M059J (cell line): ENCODE measurements at regions not wholly inside any gene's neighbourhood (a gene's known extent, or its start where the extent isn't known, plus 50 kb on each side); places are given as distances from the start of the nearest gene placed in this dataset.
A peak's percentile ranks its signal among the peaks of the same experiment; 100 is the strongest.
"Not testable (repeated sequence)": the region's sequence is repeated elsewhere in the genome, so short reads cannot be mapped to it uniquely, and the experiment has no call there.

Source experiments
- DNase-seq: peaks from one replicate; pipeline ENCODE4 v3.0.0-alpha.2; 2012; ENCODE audit warnings: low read depth

DNA sequence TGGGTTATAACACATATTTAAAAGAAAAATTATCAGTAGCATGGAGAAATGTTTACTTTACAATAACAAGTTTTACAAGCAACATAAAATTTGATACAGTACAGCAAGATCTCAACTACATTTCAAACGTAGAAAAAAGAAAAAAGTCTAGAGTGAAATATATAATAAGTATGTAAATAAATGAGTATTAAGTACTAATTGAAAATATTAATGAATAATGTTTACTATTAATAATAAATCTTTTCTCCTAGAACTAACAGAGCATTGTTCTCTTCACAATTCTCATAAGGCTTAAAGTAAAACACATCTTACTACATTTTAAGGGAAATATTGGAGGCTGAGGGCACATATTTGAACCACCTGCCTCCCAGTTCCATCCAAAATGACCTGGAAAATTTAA, 72.1 kb downstream of the TMEM212 start:
- no peak for DNase-seq

DNA sequence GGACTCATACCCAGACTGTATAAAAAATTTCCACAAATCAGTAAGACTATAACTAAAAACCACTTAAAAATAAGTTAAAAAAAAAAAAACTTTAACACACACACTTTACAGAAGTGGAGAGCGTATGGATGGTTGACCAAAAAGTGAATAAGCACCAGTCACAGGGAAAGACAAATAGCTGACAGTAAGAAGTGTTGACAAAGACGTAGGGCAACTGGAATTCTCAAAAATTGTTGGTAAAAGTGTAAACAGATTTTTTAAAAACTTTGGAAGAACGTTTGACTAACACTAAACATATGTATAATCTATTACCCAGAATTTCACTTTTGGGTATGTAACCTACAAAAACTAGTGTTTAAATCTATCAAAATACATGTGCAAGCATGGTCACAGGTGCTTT, 73.7 kb downstream of the TMEM212 start:
- no peak for DNase-seq

DNA sequence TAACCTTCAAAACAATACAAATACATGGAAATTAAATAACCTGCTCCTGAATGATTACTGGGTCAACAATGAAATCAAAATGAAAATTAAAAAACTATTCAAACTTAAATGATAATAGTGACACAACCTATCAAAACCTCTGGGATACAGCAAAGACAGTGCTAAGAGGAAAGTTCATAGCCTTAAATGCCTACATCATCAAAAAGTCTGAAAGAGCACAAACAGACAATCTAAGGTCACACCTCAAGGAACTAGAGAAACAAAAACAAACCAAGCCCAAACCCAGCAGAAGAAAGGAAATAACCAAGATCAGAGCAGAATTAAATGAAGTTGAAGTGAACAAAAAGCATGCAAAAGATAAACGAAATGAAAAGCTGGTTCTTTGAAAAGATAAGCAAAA, 79.5 kb downstream of the TMEM212 start:
- not testable (repeated sequence) for DNase-seq

DNA sequence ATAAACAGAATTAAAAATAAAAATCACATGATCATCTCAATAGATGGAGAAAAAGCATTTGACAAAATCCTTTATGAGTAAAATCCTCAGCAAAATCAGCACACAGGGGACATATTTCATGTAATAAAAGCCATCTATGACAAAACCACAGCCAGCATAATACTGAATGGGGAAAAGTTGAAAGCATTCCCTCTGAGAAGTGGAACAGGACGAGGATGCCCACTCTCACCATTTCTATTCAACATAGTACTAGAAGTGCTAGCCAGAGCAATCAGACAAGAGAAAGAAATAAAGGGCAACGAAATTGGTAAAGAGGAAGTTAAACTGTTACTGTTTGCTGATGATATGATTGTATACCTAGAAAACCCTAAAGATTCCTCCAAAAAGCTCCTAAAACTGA, 80.5 kb downstream of the TMEM212 start:
- DNase-seq = not testable (repeated sequence)

DNA sequence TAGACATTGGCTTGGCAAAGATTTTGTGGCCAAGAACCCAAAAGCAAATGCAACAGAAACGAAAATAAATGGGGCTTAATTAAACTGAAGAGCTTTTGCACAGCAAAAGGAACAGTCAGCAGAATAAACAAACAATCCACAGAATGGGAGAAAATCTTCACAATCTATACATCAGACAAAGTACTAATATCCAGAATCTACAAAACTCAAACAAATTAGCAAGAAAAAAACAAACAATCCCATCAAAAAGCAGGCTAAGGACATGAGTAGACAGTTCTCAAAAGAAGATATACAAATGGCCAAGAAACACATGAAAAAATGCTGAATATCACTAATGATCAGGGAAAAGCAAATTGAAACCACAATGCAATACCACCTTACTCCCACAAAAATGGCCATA, 81.7 kb downstream of the TMEM212 start:
- not testable (repeated sequence) for DNase-seq

DNA sequence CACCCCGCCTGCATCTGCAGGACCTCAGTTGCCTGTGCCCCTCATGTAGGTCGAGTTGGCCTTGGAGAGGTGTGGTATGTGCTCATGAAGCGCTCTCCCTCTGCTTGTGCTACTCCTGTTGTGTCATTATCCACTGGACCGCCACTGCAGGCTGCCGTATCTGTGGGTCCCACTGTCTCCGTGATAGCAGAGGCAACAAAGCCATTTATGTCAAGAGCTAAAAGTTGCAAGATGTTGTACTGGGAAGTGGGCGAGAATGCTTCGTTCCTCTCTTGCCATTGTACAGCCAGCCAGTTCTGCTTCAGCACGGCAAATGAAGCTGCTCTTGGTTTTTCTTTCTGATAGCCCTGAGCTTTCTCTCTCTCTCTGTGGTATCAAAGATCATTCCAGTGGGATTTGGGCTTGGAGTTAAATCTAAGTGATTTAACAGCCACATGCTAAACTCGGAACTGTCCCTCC, 89.0 kb downstream of the TMEM212 start:
- DNase-seq = no peak

DNA sequence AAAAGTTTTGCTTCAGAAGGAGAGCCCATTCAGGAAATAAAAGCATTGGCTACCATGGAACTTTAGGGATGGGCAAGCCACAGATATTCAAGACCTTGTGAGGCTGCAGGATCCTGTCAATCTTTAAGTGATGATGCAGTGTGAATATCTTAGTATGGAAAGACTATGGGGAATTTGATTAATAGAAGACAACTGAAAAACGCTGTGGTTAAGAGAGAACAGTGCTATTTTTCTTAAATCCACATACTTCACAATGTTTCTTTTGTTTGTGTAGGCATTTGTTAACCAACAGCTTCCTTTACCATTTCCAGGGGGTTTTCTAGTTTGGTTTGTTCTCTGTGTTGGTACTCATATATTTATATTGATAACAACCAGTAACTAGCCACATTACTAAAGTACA, 90.3 kb downstream of the TMEM212 start:
- DNase-seq = no peak

DNA sequence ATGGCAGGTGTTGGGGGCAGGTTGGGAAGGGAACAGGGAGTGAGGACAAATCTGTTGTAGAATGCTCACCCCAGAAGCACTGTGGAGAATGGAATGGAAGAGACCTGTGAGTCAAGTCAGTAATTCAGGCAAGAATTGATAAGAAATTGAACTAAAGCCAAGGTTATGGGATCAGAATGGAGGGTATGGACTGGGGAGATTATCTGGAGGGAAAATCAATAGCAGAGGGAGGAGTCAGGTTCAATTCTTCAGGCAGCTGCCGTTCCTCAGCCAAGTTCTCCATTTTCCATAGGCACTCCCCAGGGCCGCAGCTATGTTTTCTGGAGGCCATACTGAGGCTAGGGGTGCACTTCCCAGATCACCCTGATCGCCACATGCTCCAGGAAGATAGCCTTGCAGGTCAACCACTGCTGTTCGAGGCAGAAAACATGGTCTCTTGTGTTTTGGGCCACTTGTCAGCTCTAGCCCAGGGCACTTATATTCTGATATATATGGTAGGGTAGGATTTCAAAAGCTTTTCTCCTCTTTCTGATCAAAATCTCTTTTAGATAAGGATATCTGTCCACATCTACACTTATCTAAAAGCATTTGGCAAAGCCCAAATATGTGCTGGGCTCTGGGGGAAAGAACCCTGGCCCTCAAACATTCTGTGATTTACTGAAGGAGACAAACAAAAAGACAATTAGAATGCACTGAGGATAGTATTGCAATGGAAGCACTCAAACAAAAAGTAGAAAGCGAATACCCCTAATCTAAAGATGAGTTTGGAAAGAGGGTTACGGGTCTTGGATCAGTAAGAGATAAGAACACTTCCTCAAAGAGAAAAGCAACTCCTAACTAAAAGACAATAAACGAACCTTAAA, 92.3 kb downstream of the TMEM212 start:
- DNase-seq = no peak

DNA sequence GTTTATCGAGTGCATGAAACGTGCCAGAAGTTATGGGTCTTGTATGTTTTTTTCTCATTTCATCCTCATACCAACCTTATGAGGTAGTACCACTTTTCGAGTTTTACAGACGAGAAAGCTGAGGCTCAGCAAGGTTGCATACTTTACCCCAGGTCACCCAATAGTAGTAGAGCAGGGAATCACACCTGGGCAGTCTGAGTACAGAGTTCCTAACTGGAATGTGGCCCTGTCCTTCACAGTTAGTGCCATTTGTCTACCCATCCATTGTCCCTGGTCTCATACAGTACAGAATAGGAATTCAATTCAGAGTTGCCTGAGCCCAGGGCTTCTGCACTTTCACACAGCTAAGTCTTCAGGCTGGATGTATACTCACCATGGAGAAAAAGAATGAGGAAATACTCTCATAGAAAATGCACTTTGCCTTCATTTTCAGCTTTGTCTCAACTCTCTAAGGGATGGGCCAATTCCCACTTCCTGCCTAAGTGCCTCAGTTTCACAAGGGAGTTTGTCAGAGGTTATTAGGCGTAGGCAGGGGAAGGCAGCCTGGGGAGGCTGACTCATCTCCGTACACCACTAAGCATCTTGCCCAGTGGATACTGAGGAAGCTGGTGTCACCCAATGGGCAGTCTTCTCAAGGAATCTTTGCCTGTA, 93.2 kb downstream of the TMEM212 start:
- DNase-seq = peak; percentile 81

DNA sequence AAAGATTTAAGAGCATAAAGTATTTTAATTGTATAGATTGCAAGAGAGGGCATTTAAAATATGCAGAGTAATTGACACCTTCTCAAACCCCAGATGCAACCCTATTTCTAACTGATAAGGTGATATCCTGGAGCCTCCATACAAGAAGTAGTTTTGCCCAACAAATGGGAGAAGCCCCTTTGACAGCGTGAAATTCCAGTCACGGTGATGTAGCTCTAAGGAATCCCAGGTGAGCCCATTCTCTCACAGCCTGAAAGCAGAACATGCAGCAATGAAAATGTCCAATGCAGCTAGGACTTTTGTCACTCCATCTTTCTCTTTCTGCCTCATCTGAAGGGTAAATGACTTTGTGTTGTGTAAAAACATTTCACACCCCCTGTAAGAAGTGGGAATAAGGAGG, 96.4 kb downstream of the TMEM212 start:
- DNase-seq = no peak

DNA sequence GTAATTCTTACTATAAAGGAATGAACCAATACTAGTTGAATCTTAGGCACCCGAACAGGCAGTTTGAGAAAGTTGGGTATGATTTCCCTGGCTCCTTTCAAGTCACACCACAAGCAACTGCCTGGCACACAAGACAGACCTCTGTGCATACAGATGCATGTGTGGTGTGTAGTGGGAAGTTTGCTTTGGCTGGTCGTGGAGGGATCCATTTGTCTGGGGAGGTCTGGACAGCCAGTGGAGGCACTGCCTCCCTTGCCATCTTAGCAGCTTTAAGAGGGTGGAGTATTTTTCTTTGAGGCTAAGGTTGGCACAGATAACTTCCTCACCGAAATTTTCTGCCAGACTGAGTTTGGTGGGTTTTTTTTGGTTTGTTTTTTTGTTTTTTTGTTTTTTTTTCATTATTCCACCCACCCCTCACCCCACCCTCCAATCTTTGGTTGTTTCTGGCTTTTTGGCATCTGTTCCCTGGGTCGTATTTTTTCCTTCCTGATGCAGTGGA, 97.1 kb downstream of the TMEM212 start:
- no peak for DNase-seq

DNA sequence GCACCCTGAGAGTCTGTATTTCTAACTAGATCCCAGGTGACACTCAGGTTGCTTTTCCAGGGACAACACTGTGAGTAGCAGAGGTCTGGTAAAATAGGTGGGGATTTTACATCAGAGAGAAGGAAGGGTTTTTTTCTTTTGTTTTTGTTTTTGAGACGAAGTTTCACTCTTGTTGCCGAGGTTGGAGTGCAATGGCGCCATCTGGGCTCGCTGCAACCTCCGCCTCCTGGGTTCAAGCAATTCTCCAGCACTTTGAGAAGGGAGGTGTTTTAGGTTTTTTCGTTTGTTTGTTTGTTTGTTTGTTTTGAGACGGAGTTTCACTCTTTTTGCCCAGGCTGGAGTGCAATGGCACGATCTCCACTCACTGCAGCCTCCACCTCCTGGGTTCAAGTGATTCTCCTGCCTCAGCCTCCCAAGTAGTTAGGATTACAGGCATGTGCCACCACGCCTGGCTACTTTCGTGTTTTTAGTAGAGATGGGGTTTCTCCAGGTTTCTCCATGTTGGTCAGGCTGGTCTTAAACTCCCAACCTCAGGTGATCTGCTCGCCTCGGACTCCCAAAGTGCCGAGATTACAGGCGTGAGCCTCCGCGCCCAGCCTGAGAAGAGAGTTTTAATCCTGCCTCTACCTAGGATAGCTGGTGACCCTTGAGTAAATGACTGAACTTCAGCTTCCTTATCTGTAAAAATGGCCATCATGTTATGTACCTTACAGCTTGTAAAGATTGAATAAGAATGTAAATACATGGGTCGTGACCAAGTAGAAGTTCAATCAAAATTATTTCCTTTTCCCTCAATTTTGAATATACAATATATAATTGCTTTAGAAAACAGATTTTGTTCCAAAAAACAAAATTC, 95.9 kb upstream of the FNDC3B start:
- no peak for DNase-seq

DNA sequence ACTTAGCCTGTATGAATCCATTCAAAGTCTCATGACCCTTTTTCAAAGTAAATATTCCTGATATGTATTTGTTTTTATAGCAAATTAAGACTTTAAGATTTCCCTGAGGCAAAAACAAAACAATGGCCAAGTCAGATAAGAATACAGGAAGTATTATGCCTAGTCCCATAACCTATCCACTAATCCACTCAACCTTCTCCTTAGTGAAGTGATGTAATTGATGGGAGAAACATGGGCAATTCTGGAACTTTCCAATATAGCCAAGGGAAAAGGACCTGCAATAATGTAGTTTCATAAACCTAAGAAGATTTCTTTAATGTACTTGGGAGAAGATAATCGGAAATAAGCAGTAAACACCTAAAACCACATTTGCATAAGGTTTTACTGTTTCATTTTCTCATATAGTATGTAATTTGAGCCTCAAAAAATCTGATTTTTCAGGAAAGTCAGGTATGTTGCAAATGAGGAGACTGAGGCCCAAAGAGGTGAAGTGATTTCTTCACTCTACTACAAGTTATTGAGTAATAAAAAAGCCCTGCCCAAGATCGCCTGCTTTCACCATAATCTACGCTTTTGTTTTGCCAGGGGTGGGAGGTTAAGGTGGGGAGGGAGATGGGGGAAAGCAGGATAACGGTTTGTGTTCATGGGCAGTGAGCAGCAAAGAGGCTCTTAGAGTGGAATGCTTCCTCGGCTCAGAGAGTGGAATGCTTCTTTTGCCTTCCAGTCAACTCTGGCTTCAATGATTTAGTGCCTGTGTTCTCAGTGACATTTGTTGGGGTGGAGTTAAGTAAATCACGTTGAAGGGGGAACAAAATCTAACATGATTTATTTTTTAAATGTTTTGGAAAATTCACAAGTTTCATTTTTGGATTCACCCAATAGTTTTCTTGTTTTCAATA, 95.0 kb upstream of the FNDC3B start:
- DNase-seq = peak; percentile 58

DNA sequence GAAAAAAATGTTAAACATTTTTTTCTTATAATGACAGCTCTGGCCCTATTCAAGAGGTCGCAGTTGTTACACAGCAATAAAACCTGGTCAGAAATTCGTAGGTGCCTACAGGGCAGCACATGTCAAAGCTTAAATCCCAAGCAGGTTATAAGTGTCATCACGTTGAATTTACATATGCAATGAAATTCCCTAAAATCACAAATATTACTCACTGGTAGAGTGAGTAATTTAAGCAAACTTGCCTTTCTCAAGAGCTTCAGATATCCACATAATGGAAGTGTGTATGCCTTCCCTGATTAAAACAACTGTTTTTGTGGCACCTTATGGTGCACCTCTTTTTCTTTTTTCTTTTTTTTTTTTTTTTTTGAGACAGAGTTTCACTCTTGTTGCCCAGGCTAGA, 90.7 kb upstream of the FNDC3B start:
- DNase-seq = no peak

DNA sequence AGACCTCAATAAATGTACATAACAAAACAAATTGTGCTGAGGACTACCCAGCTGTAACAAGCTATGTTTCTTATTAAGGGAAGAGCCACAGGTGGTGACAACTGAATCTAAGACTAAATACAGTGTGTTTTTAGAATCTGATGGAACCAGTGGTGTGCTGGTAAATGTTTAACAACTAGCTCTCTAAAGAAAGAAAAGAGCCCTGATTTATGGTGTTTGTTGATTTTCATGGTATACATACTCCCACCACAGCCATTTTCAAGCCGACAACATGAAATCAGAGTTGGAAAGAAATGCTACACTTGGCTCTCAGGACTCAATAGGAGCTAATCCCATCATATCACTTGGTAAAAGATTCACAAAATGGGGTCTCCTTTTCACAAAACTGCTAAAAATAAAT, 89.8 kb upstream of the FNDC3B start:
- DNase-seq = no peak

DNA sequence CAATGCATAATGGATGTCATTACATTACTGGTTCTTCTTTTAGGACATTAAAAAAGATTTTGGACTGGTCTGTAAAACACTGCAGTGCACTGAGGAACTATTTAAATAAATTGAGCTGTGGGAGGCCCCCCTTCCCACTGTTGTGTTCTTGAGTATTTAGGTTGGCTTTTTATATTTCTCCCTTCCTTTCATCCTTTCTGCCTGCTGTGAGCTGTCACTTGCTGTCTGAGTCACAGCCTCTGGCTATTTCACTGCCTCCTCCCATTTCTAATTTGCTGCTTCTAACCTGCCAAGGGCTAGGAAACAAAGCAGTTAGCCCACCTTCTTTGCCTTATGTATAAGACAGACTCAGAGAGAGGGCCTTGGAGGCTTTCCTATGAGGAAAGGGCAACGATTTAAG, 89.0 kb upstream of the FNDC3B start:
- DNase-seq = peak; percentile 65

DNA sequence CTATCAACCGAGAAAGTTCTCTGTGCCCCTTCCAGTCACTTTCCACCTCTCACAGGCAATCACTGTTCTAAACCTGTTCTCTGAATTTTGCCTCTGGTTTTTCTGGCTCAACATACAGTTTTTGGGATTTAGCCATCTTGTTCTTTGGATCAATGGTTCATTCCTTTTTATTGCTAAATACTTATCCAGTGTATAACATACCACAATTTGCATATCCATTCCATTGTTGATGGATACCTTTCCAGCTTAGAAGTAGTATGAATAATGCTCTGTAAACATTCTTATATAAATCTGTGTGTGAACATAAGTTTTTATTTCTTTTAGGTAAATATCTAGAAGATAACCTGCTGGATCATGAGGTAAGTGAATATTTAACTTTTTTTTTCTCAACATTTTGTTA, 87.8 kb upstream of the FNDC3B start:
- DNase-seq = no peak

DNA sequence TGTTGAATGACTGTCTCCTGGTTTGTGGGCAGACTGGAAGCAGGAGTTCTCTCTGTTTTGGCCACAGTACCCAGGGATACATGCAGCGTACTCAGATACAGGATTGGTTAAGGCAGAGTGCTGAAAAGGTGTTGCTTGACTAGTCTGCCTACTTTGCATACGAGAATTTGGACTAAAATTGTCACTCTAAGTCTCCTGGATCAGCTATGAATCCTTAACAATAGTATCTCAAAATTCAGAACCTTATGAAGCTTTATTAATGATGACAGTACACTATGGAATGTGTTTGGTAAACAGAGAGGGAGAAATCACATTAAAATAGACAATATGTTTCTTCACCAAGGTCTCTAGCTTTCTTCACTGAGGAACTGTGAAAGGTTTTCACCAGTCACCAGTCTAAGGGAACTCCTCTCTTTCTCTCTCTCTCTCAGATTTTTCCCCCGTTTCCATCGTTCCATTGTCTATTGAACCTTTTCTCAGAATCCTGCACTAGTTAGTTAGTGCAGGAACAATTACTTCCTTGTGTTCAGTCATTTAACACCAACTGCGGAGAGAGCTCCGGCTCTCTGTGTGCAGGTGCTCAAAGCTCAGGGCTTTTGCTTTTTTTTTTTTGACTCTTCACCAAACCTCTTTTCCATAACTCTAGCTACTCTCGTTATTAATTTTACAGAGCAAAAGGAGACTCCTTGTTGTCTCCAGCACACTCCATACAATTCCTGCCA, 85.9 kb upstream of the FNDC3B start:
- DNase-seq = peak; percentile 45

DNA sequence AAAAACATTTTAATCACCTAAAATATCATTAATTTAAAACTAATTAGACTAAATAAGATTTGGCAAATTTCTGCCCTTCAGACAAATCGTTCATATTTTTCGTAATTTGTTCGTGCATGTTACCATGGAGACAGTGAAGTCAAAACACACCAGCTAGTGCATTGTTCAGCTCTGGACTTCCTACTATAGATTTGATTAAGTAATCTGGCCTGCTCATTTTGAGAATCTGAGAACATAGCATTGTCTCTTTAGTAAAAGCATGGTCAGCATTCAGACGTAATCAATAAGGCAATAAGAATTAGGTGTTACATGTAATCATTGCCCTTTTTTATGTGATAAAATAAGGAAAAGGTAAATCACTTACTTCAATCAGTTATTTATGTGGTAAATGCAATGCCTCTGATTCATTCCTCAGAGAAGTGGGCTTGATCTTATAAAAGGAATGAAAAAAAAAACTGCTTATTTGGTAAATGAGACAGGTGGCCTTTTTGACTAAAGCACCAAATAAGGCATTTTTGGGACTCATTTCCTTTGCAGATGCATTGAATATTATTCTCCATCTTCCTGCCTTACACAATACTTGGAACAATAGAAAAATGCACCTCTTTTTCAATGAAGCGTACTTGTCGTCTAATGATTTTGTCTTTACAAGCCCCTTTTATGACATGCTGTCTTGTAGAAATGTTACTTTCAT, 84.5 kb upstream of the FNDC3B start:
- DNase-seq = no peak

DNA sequence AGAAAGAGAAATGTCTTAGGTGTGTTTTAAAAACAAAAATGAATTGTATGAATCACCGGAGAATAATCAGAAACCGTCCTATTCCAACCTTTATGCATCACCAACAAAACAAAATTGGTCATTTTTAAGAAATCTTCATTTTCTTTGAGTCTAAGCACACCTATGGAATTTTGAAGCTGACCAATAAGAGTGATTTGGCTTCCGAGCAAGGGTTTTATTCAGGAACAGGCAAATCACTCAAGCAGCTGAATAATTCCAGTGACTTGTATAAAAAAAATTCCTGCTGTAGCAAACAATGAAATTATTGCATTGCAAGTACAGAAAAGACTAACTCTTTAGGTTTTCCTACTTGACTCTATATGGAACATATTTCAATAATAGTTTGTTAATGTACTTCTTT, 83.8 kb upstream of the FNDC3B start:
- DNase-seq = no peak
